WTC11 (cell line): ENCODE measurements at regions not wholly inside any gene's neighbourhood (a gene's known extent, or its start where the extent isn't known, plus 50 kb on each side); places are given as distances from the start of the nearest gene placed in this dataset.

Source experiments
- ATF1 ChIP-seq: sonication (generic); formaldehyde crosslinking; IDR thresholded peaks from 2 replicates; pipeline ENCODE4 v1.8.1; 2023; ENCODE audit warnings: mild to moderate bottlenecking, moderate library complexity, missing genetic modification reagents
- ATF3 ChIP-seq: sonication (generic); formaldehyde crosslinking; conservative IDR thresholded peaks from 2 replicates; pipeline ENCODE4 v1.8.1; 2022; ENCODE audit warnings: mild to moderate bottlenecking, missing genetic modification reagents
- CTCF ChIP-seq: fragments of 200-600 bp; IDR thresholded peaks from 2 replicates; pipeline ENCODE4 v1.8.0; 2022; ENCODE audit warnings: antibody characterized with exemption
- ELF4 ChIP-seq: sonication (generic); formaldehyde crosslinking; IDR thresholded peaks from 2 replicates; pipeline ENCODE4 v1.8.1; 2022; ENCODE audit warnings: low read depth, mild to moderate bottlenecking, moderate library complexity, missing genetic modification reagents
- FOXK1 ChIP-seq: sonication (generic); formaldehyde crosslinking; IDR thresholded peaks from 2 replicates; pipeline ENCODE4 v1.8.0; 2022; ENCODE audit warnings: mild to moderate bottlenecking, moderate library complexity, missing genetic modification reagents
- HMGXB4 ChIP-seq: sonication (generic); formaldehyde crosslinking; IDR thresholded peaks from 2 replicates; pipeline ENCODE4 v1.8.1; 2023; ENCODE audit warnings: mild to moderate bottlenecking, moderate library complexity, missing genetic modification reagents
- KAT7 ChIP-seq: sonication (generic); formaldehyde crosslinking; IDR thresholded peaks from 2 replicates; pipeline ENCODE4 v1.8.1; 2023; ENCODE audit warnings: missing genetic modification reagents, mild to moderate bottlenecking, borderline replicate concordance
- NFYB ChIP-seq: sonication (generic); formaldehyde crosslinking; conservative IDR thresholded peaks from 2 replicates; pipeline ENCODE4 v1.8.0; 2022; ENCODE audit warnings: low read depth, missing genetic modification reagents
- NR2C2 ChIP-seq: sonication (generic); formaldehyde crosslinking; IDR thresholded peaks from 2 replicates; pipeline ENCODE4 v1.8.0; 2022; ENCODE audit warnings: mild to moderate bottlenecking, missing genetic modification reagents
- PREB ChIP-seq: sonication (generic); formaldehyde crosslinking; IDR thresholded peaks from 2 replicates; pipeline ENCODE4 v1.8.1; 2022; ENCODE audit warnings: mild to moderate bottlenecking, missing genetic modification reagents, moderate library complexity, borderline replicate concordance
- ZNF416 ChIP-seq: fragments of 250-450 bp; sonication (Bioruptor Pico); IDR thresholded peaks from 2 replicates; pipeline ENCODE4 v1.9.0; 2021; ENCODE audit warnings: mild to moderate bottlenecking, inconsistent platforms

GRCh38 chr1:94640125-94640524, 98.6 kb upstream of the F3 start:
- TF ChIP-seq CTCF (no peak), NR2C2 (CRISPR knock-in tag) (no peak), ATF1 (CRISPR knock-in tag) (no peak), ATF3 (CRISPR knock-in tag) (no peak), KAT7 (CRISPR knock-in tag) (no peak), ELF4 (CRISPR knock-in tag) (no peak), PREB (CRISPR knock-in tag) (no peak), NFYB (CRISPR knock-in tag) (no peak), FOXK1 (no peak), HMGXB4 (CRISPR knock-in tag) (no peak), ZNF416 (CRISPR knock-in tag) (no peak)
